ENCODE measurements at regions not wholly inside any gene's neighbourhood (a gene's known extent, or its start where the extent isn't known, plus 50 kb on each side); places are given as distances from the start of the nearest gene placed in this dataset.
"Not testable (repeated sequence)": the region's sequence is repeated elsewhere in the genome, so short reads cannot be mapped to it uniquely, and the experiment has no call there.

DNA sequence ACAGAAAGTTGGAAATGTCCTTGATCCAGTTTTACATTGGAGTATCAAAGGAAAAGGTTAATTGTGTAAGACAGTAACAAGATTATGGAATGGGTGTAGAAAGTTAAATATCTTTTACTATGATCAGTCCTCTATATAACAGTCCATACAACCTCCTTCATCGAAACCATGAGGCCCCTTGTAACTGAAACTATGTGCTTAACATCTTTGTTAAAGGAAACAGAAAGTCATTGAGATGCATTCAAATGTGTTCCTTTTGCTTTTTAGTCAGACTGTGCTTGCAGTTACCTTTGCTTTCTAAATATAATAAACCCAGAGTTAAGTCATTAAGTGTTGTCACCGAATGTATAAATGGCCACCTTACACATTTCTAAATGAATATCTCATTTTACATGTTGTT lies 1298.5 kb downstream of the ROBO2 start:
- DNase-seq = no peak

DNA sequence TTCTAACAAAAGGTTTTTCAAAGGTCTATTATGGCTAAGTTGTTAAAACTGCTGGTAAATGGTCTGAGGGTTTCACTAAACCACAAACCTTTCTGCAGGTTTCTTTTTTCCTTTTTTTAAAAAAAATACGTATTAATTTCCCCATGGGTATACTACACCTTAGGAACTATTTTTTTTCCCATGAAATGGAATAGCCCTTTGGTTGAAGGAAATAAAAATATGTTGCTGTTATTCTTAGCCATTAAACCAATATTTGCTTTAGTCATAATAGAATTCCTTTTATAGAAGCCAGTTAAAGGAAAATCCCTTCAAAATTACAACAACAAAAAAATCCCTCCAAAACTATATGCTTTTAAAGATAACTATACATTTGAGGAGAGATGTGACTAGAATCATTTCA lies 1303.3 kb downstream of the ROBO2 start:
- no peak for DNase-seq

DNA sequence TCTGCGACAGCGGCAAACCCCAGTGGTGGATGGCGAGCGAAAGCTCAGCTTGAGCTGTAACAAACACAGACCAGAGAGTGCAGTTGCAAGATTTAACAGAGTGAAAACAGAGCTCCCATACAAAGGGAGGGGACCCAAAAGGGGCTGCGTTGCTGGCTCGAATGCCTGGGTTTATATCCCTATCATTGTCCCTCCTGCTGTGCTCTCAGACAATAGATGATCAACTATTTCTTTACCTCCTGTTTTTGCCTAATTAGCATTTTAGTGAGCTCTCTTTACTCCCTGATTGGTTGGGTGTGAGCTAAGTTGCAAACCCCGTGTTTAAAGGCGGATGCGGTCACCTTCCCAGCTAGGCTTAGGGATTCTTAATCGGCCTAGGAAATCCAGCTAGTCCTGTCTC lies 1304.4 kb downstream of the ROBO2 start:
- DNase-seq = not testable (repeated sequence)

DNA sequence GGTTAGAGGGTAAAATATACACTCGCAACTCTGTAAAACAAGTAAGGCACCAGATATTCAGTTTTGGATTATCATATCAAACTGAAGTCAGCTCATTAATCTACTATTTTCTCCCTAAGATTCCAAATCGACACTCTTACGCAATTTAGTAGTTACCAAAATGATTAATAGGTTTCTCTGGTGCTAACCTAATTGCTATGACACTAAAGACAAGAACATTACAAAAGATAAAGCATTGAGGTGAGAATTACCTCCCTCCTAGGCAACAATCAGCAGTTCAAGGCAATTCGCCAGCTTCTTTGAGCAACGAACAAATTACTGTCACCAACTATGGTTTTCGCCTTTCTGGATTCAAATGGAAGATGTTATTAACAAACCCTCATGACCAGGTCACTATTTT lies 1305.0 kb downstream of the ROBO2 start:
- DNase-seq = no peak

DNA sequence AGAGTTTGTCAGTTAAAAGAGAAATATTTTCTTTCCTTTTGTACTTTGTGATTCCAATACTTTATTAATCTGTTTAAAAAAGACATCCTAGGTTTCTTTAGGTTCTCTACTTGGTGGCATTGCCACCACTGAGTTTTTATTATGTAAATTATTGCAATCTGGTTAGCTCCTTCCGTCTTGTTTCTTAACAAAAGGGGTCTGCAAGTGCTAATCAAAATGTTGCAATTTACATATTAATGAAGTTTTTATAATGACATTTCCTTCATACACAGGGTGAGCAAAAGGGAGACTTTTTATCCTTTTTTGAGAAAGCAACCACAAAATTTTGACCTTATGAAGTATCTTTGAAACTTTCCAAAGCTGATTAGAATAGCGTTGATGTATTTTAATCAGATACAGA lies 1307.3 kb downstream of the ROBO2 start:
- no peak for DNase-seq

DNA sequence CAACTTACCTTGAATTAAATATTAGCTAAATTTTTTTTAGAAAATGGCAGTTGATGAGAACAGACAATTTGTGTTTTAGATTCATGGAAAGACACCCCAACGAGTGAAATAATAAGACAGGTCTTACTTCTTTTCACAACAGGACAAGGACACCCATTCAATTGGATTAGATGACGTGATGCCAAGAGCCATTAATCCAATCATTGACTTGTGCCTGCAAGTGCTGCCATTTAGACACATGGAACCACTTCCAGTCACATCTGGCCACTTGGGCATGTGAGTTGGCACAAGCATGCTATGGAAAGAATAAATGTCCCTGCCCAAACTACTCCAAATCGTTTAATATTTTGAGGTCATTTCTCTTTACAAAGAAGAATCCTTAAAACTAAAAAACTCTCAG lies 1308.8 kb downstream of the ROBO2 start:
- peak; percentile 9 for DNase-seq

DNA sequence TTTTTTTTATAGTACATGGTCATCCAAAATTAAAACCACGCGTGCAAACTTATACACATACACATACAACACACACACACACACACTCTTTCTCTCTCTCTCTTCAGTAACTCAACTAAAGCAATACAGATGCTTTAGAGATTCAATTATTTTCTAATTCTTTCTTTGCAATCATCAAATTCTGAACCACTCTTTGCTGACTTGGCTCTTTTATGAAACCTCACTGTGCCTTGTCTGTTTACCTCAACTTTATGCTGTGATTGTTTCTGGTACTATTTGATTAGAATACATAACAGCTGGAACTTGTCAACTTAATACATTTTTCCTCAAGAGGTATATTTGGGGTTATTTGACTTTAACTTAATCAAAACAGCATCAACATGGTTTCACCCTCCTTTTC lies 1309.7 kb downstream of the ROBO2 start:
- DNase-seq = no peak

DNA sequence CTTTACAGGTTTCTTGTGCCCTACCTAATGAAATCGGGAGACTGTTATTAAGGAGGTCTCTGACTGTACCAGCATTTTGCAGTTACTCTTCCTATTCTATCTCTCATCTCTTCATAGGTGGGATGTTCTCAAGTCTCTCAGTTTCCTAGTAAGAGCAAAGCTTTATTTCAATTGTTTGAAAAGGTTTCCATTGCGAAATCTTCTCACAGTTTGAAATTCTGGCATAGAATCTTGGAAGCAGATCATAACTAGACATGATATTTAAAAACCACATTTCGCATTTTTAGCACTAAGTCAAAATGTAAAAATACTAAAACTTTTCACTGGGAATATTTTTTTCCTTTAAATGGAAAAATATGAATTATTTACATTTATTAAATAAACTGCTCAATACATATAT lies 1311.4 kb downstream of the ROBO2 start:
- DNase-seq = no peak

DNA sequence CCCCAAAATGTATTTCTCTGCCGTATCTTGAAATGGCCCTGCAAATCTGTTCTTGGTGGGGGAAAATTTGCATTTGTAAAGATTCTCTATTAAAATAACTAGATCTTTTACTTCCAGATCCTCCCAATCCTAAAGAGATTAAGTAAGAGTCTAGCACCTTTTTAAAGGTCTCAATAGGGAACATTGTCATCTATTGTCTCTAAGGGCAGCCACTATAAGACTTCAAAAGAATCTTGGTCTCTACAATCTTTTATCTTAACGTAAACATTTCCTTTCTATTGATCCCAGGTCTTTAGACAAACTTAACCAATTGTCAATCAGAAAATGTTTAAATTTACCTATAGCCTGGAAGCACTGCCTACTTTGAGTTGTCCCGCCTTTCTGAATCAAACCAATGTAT lies 1313.3 kb downstream of the ROBO2 start:
- DNase-seq = no peak

DNA sequence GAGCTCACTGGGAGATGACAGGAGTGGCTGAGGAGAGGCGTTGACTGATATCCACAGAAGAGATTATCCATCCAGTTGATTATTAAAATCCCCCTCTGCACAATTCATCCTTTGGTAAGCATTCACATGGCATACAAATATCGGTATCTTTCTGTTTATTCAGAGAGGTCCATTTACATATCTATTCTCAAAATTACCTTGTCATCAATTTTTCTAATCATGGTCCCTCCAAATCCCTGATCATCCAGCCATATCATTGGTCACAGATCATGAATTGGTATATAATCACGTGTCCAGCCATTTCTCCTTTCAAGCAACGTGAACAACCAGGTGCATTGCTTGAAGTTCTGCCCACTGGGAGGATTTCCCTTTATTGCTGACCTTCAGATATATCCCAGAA lies 1321.0 kb downstream of the ROBO2 start:
- no peak for DNase-seq

DNA sequence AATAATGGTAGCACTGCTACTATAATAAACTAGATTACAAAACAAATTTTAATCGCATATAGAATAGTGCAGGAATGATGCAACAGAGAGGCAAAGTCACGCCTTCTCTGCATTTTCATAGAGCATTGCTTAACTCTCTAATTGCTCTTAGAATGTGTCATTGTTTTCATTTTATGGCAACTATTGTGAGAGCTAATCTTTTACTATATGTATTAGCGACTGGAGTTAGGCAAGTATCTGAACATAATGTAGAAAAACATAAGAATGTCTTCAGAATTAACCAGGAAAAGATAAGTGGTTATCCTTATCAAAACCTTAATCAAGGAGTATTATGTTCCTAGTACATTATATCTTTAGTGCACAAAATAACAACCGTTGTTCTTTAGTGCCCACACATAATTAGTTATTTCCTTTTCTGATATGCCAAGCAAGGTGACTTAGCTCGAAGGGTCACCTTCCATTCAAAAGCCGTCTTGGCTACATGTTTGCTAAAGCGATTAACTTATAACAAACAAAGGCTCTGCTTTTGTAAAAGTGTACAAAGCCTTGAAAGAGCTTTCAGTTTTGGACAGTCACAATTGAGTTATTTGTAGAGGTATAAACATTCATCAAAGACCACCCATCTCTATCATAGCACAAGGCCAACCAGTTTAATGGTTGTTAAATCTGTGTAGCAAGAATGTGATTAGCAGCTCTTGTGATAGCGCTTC lies 1328.9 kb downstream of the ROBO2 start:
- no peak for DNase-seq

DNA sequence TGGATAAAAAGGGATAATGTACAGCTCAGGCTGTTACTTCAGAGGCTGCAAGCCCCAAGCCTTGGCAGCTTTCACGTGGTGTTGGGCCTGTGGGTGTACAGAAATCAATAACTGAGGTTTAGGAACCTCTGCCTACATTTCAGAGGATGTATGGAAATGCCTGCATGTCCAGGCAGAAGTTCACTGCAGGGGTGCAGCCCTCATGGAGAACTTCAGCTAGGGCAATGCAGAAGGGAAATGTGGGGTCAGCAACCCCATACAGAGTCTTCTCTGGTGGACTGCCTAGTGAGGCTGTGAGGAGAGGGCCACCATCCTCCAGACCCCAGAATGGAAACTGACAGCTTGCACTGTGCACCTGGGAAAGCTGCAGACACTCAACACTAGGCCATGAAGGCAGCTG lies 1350.3 kb downstream of the ROBO2 start:
- no peak for DNase-seq

DNA sequence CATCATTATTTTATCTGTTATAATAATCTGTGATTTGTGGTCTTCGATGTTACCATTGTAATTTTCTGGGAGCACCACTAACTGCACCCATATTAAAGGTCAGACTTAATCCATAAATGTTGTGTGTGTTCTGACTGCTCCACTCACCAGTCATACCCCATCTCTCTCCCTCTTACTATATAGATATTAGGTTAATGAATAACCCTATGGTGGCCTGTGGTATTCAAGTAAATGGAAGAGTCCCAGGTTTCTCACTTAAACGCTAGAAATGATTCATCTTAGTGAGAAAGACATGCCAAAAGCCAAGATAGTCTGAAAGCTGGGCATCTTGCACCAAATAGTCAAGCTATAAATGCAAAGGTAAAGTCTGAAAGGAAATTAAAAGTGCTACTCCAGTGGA lies 1358.5 kb downstream of the ROBO2 start:
- DNase-seq = no peak

DNA sequence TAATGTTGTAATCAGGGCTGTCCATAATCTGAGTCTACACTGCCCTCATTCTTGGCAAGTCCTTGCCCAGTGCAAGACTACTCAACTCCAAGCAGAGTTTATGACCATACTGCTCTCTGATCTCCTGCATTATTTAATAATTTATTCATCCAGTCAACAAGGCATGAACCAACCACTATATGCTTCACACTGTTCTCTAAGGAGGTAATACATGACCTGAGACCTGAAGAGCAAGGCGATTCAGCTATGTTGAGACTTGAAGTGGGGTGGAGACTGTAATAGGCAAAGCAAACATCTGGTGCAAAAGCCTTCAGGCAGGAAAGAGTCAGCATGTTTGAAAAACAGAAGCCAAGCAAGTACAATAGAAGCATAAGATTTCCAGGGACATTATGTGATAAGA lies 1362.8 kb downstream of the ROBO2 start:
- DNase-seq = no peak

DNA sequence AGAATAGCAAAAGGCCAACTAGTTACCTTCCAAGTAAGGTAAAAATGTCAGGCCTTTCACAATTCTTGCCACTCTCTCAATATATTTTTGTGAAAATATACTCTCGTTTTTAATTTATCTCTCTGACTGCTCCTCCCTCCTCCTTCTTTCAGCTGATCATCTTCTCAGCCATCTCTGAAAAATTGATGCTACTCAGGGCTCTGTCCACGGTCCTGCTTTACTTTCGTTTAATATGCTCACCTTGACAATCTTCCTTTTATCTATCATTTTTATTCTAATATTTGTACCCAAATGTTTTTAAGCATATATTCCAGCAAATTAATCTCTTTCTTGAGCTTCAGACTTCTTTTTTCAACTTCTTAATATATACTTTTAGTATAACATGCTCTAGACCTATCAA lies 1362.1 kb downstream of the ROBO1 start:
- no peak for DNase-seq

DNA sequence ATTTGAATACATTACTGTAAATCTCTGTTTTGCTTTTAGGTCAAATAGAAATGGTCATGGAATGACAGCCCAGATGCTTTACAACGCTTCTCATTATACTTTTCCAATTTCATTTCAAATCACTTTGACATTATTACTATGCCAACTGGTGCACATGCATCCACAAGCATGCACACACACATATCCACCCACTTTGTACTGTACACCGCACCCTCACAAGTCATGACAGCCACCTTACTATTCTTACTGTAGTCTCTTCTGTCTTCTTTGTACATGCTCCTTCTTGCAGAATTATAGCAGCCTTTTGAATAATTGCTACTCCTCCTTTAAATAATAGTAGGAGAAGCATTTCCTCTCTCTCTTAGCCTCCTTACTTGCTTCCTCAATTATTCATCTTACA lies 1361.4 kb downstream of the ROBO1 start:
- DNase-seq = no peak

DNA sequence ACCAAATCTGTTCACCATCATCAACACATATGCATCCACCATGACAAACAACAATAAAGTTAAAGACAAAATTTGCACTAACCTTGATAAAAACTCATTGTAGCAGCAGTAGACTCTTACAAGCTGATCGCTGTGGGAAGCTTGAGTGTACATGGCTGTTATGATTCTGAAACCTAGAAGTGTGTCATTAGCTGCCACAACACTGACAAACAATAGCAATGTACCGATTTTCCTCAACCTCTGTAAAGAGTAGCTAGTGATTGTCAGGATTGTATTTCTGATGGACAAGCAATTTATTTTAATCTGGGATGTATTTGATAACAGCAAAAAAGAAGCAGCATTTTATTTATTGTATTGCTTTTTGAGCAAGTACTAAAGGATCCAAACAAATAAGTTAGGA lies 1357.7 kb downstream of the ROBO1 start:
- DNase-seq = no peak

DNA sequence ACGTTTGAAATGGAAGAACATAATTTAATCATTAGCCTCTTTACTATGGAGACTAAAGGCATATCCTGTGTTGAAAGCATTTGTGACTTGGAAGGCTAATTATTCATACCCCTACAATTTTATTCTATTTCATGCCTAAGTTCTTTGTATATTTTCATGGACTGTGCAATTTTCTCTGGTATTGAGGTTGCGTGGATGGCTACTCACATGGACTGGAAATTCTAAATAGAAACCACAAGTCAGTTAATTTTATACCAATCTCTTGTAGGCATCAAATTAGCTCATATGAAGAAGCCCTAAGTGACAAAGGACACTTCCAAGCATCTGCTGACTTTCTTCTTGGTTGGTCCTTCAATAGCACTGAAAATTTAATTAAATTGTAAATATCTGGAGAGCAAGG lies 1353.5 kb downstream of the ROBO1 start:
- DNase-seq = no peak

DNA sequence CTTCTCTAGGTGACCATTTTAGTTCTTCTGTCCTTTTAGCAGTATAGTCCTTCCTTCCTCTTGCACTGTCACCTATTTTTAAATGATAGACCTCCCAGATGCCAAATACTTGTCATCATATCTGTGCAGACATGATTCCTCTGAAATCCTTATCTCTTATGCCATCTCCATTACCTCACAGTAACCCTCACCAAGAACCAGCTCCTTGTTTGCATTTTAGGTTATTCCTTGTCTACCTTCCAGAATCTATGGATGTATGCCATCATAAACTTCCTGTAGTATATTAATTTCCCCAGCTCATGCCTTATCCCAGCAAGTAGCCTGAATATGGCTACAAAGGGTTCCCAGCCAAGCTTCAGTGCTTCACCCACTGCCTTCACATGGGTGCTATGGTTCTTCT lies 1347.2 kb downstream of the ROBO1 start:
- no peak for DNase-seq

DNA sequence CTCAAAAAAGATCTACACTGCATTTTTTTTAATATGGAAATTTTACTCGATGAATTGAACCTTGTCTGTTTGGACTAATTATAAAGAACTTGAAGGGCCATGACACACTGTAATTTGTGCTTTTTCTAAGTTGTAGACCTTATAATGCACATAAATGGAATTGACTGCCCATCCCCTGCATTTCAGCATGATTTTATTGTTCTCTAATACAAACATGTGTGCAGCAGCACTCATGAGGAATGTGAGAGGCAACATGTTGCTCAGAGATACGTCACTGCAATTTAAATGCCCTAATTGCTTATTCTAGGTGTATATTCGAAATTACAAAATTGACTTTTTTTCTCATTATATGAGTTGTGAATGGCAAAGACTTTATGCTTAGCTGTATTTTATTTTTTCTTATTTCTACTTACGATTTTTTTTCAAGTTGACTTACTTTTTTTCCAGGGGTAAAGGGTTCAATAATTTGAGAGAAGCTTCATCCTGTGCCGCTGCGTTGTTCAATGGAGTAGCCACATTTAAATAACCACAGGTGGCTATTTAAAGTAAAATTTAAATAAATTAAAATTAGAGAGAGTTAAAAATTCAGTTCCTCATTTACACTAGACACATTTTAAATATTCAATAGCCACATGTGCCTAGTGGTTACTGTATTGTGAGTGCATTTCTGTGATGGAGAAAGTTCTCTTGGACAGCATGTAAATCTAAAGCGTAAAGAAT lies 1346.4 kb downstream of the ROBO1 start:
- DNase-seq = no peak

DNA sequence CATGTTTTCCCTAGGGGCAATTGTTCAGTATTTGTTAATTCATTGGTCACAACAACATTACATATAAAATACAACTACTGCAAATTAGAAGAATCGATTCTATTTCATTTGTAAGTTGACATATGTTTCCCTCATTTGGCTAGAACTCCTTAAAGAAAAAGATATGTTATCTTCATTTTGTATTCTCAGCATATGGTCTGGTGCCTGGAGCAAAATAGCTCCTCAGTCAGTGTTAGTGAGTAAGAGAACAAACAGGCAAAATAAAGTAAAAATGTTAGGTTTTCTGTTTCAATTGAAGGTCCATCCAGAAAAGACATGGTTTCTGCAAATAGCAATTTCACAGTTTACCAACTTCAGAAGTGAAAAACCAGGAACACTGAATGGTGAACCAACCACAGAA lies 1343.1 kb downstream of the ROBO1 start:
- DNase-seq = no peak

DNA sequence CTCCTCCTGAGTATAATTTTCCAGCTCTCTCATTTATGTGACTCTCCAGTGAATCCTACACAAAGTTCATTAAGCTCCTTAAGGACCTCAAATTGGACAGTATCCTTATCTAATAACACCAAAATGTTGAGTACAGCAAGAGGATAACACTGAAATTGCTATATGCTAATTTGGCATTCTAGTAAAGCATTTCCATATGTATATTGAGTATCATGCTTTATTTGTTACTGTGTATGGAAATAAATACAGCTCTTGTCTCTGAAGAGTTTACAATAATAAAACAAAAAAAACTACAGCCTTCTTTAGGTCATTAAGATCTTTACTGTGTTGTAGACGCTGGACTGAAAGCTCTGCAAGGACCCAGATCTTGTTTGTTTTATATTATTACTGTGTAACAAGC lies 1341.3 kb downstream of the ROBO1 start:
- DNase-seq = no peak

DNA sequence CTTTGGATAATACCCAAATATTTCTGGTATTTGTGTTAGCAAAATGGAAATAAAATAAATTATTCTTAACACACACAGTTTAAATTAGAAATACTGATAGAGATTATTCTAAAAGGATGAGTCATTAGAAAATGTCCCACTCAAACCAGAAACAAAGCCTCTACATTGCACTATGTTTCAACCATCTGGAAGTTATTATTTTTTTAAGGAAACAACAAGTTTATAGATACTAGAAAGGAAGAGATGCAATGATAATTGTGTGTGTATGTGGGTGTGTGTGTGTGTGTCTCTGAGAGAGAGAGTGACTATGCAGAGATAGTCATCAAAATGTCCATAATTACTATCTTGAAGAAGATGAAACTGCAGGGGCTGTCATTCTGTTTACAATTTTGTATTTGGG lies 1340.5 kb downstream of the ROBO1 start:
- DNase-seq = no peak

DNA sequence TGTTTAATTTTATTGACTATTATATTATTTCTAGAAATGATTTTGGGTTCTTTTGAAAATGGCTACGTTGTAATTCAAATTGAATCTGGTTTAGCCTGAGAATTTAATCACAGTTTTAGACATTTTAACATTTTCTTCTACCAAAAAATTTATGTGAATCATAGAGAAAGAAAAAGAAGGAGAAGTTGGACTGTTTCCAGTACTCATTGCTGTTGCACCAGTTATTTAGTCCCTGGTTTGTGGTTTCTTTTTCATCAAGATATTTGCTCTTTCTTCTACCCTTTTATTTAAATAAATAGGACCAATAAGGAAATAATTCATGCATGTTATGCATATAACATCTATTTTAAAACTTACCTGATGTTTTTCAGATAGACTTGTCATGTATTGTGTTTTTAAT lies 1337.1 kb downstream of the ROBO1 start:
- DNase-seq = no peak

DNA sequence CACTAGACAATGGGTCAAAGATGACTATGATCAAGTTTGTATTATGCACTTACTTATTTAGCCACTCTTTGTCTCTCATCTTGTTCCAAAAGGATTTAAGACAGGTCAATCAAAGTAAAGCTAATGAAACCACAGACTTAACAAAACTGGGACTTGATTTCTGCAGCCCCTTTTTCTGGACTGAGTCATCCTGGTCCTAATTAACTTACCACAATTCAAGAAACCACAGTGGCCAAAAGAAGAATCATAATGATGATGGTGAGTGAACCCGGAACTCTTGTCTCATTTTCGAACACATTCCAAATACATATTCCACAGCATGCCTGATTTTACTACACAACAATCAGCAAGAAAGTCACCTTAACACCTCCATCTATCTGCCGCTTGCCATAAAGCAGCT lies 1333.0 kb downstream of the ROBO1 start:
- DNase-seq = no peak

Data from NCI-H1105 (cell line).